CD14-positive monocyte (primary cell): ENCODE measurements at regions not wholly inside any gene's neighbourhood (a gene's known extent, or its start where the extent isn't known, plus 50 kb on each side); places are given as distances from the start of the nearest gene placed in this dataset.

Source experiments
- DNase-seq, 3 donors: peaks; one replicate each; pipeline ENCODE4 v3.0.0-alpha.2; 2011 to 2022
- H2AFZ ChIP-seq: 2 replicates; pipeline ENCODE4 v1.6.0; 2012; ENCODE audit warnings: mild to moderate bottlenecking, low read depth, low read length, inconsistent platforms; ENCODE audit not compliant: insufficient read depth, poor library complexity, severe bottlenecking
- H3K27ac ChIP-seq, 2 donors: 1 replicate in 1 of 2; 2 replicates in 1 of 2; pipeline ENCODE4 v1.5.1; 2012 to 2013; ENCODE audit warnings: low read length in 2 of 2, control low read depth in 1 of 2, inconsistent platforms in 1 of 2, low read depth in 1 of 2, mild to moderate bottlenecking in 1 of 2
- H3K27me3 ChIP-seq, 2 donors: one replicate each; pipeline versions ENCODE4 v1.6.0 to v1.6.1; 2011 to 2013; ENCODE audit warnings: low read length in 2 of 2; ENCODE audit not compliant: control insufficient read depth in 2 of 2, insufficient read depth in 2 of 2
- H3K36me3 ChIP-seq, 2 donors: replicated peaks in 1 of 2; 1 replicate in 1 of 2; 2 replicates in 1 of 2; pipeline versions ENCODE4 v1.5.1 to v1.6.1; 2012 to 2013; ENCODE audit warnings: low read length in 2 of 2, control low read depth in 1 of 2, inconsistent platforms in 1 of 2, mild to moderate bottlenecking in 1 of 2; ENCODE audit not compliant: insufficient read depth in 2 of 2, control insufficient read depth in 1 of 2
- H3K4me1 ChIP-seq, 2 donors: 1 replicate in 1 of 2; 2 replicates in 1 of 2; pipeline versions ENCODE4 v1.5.1 to v1.6.1; 2012 to 2013; ENCODE audit warnings: low read length in 2 of 2, control low read depth in 1 of 2, inconsistent platforms in 1 of 2, mild to moderate bottlenecking in 1 of 2, moderate library complexity in 1 of 2; ENCODE audit not compliant: insufficient read depth in 2 of 2, control insufficient read depth in 1 of 2
- H3K4me2 ChIP-seq: replicated peaks from 2 replicates; pipeline ENCODE3; 2012; ENCODE audit warnings: low read length, moderate library complexity, mild to moderate bottlenecking; ENCODE audit not compliant: poor library complexity, severe bottlenecking; ENCODE audit errors: extremely low read depth
- H3K4me3 ChIP-seq, 3 experiments: fragments of 200-600 bp in 1 of 3; sonication (generic) in 1 of 3; replicated peaks in 1 of 3; 1 replicate in 2 of 3; 2 replicates in 1 of 3; pipeline ENCODE4 v1.5.1; 2011 to 2013; ENCODE audit warnings: low read length in 3 of 3, mild to moderate bottlenecking in 3 of 3, control low read depth in 2 of 3, low read depth in 2 of 3, inconsistent platforms in 1 of 3, moderate library complexity in 1 of 3
- H3K79me2 ChIP-seq: 2 replicates; pipeline ENCODE4 v1.6.0; 2012; ENCODE audit warnings: mild to moderate bottlenecking, control low read depth, inconsistent platforms, low read length, moderate library complexity; ENCODE audit not compliant: insufficient read depth
- H3K9ac ChIP-seq: 2 replicates; pipeline ENCODE4 v1.6.0; 2017; ENCODE audit warnings: low read length, mild to moderate bottlenecking; ENCODE audit not compliant: insufficient read depth, poor library complexity, severe bottlenecking
- H3K9me3 ChIP-seq, 2 donors: replicated peaks in 1 of 2; 1 replicate in 1 of 2; 2 replicates in 1 of 2; pipeline versions ENCODE4 v1.5.1 to v1.6.1; 2012 to 2013; ENCODE audit warnings: low read length in 2 of 2, control low read depth in 1 of 2; ENCODE audit not compliant: control insufficient read depth in 1 of 2, insufficient read depth in 1 of 2
- H4K20me1 ChIP-seq: 2 replicates; pipeline ENCODE4 v1.6.0; 2012; ENCODE audit warnings: mild to moderate bottlenecking, low read length, control low read depth, moderate library complexity; ENCODE audit not compliant: insufficient read depth
- H3K27ac Mint-ChIP-seq, 7 donors: one replicate each; pipeline ENCODE4 v1.8.0; 2020; ENCODE audit warnings: mild to moderate bottlenecking in 7 of 7, mixed read lengths in 7 of 7, moderate library complexity in 6 of 7, inconsistent platforms in 2 of 7
- H3K27me3 Mint-ChIP-seq, 3 donors: one replicate each; pipeline ENCODE4 v1.8.0; 2021 to 2022; ENCODE audit warnings: low read depth in 3 of 3, mild to moderate bottlenecking in 3 of 3, mixed read lengths in 3 of 3, moderate library complexity in 3 of 3, inconsistent platforms in 1 of 3
- H3K36me3 Mint-ChIP-seq, 2 donors: one replicate each; pipeline ENCODE4 v1.8.0; 2020; ENCODE audit warnings: mixed read lengths in 2 of 2, inconsistent platforms in 1 of 2, mild to moderate bottlenecking in 1 of 2
- H3K4me1 Mint-ChIP-seq: one replicate; pipeline ENCODE4 v1.8.0; 2020; ENCODE audit warnings: mild to moderate bottlenecking, mixed read lengths
- H3K4me3 Mint-ChIP-seq, 2 donors: one replicate each; pipeline ENCODE4 v1.8.0; 2020; ENCODE audit warnings: mild to moderate bottlenecking in 2 of 2, mixed read lengths in 2 of 2, moderate library complexity in 1 of 2
- H3K9me3 Mint-ChIP-seq, 7 donors: one replicate each; pipeline ENCODE4 v1.8.0; 2020 to 2022; ENCODE audit warnings: mixed read lengths in 7 of 7, mild to moderate bottlenecking in 6 of 7, moderate library complexity in 6 of 7, inconsistent platforms in 2 of 7
- WGBS: methylation state at CpG from one replicate; pipeline ENCODE4 v1.1.5; 2013; ENCODE audit warnings: missing lambda C conversion rate; ENCODE audit not compliant: insufficient coverage; 5-methylcytosine and 5-hydroxymethylcytosine counted together
- intact Hi-C, 2 donors: fragments of 100-400 bp; cut with micrococcal nuclease; formaldehyde crosslinking; loops; one replicate each; pipeline versions ENCODE4 v1.15.0 to v1.15.1; 2023
- TF ChIP-seq, protein P1 (sequence below): fragments of 200-600 bp; IDR thresholded peaks from one replicate; pipeline ENCODE4 v1.8.0; 2022; ENCODE audit warnings: antibody characterized with exemption, mild to moderate bottlenecking

DNA sequence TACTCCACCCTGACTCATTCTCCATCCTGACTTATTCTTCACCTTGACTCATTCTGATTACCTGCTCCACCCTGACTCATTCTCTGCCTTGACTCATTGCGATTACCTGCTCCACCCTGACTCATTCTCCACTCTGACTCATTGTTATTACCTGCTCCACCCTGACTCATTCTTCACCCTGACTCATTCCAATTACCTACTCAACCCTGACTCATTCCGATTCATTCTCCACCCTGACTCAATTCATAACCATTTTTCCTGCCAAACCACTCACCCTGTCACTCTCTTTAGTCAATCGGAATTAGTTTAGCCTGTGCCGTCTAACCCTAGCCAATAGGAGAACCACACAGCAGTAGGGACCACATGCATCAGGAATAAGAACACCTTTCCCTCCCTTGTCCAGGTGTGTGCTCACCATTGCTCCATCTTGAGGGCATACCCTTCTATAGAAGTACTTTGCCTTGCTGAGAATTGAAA is 1227.4 kb upstream of the PCDH20 start:
- TF ChIP-seq, protein P1, sequence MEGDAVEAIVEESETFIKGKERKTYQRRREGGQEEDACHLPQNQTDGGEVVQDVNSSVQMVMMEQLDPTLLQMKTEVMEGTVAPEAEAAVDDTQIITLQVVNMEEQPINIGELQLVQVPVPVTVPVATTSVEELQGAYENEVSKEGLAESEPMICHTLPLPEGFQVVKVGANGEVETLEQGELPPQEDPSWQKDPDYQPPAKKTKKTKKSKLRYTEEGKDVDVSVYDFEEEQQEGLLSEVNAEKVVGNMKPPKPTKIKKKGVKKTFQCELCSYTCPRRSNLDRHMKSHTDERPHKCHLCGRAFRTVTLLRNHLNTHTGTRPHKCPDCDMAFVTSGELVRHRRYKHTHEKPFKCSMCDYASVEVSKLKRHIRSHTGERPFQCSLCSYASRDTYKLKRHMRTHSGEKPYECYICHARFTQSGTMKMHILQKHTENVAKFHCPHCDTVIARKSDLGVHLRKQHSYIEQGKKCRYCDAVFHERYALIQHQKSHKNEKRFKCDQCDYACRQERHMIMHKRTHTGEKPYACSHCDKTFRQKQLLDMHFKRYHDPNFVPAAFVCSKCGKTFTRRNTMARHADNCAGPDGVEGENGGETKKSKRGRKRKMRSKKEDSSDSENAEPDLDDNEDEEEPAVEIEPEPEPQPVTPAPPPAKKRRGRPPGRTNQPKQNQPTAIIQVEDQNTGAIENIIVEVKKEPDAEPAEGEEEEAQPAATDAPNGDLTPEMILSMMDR: no peak
- no peaks in the 10 kb centered on the region for H3K36me3 Mint-ChIP-seq
- H3K9ac ChIP-seq: no peak overlapping the region
- H3K4me1 Mint-ChIP-seq: no peaks in the 10 kb centered on the region
- H3K4me2 ChIP-seq: no peak overlapping the region
- no peak overlapping the region for H3K4me3 ChIP-seq
- peaks cover 0 to 7% of the 10 kb centered on the region in 2 donors for H3K9me3 ChIP-seq
- H3K27me3 Mint-ChIP-seq: peaks cover 0 to 1% (median 0%) of the 10 kb centered on the region in 3 donors
- no peak overlapping the region for H3K4me3 Mint-ChIP-seq
- no peaks in the 10 kb centered on the region for H3K4me1 ChIP-seq
- no peak overlapping the region for H3K27ac Mint-ChIP-seq
- peaks cover 0 to 4% (median 3%) of the 10 kb centered on the region in 7 donors for H3K9me3 Mint-ChIP-seq
- H3K27me3 ChIP-seq: no peaks in the 10 kb centered on the region
- no peaks in the 10 kb centered on the region for H3K79me2 ChIP-seq
- no peaks in the 10 kb centered on the region for H4K20me1 ChIP-seq
- H3K27ac ChIP-seq: no peak overlapping the region
- WGBS: 89% methylated on average over 3 of the region's 4 CpGs
- H3K36me3 ChIP-seq: no peaks in the 10 kb centered on the region
- no peak overlapping the region for H2AFZ ChIP-seq
- intact Hi-C loops: no loop called here
- DNase-seq: no peak

- H3K36me3 ChIP-seq: no peaks in the 10 kb centered on the region
- intact Hi-C loops: no loop called here
- no peaks in the 10 kb centered on the region for H3K9me3 Mint-ChIP-seq
These were observed 1219.5 kb upstream of the PCDH20 start for GRCh38 chr13:62635161-62635560.

More at GRCh38 chr13:62635161-62635560, 1219.5 kb upstream of the PCDH20 start:
- H3K27ac Mint-ChIP-seq: no peak overlapping the region
- no peaks in the 10 kb centered on the region for H3K27me3 Mint-ChIP-seq
- Histone ChIP-seq H3K27ac (no peak overlapping the region), H3K4me1 (no peaks in the 10 kb centered on the region), H3K9ac (no peak overlapping the region), H3K79me2 (no peaks in the 10 kb centered on the region), H3K4me3 (no peak overlapping the region), H2AFZ (no peak overlapping the region), H3K27me3 (no peaks in the 10 kb centered on the region), H4K20me1 (no peaks in the 10 kb centered on the region), H3K4me2 (no peak overlapping the region), H3K9me3 (no peaks in the 10 kb centered on the region)
- no peaks in the 10 kb centered on the region for H3K36me3 Mint-ChIP-seq
- TF ChIP-seq, protein P1: no peak
- no peaks in the 10 kb centered on the region for H3K4me1 Mint-ChIP-seq
- H3K4me3 Mint-ChIP-seq: no peak overlapping the region
- no peak for DNase-seq
